ENCODE measurements at regions not wholly inside any gene's neighbourhood (a gene's known extent, or its start where the extent isn't known, plus 50 kb on each side); places are given as distances from the start of the nearest gene placed in this dataset.

GRCh38 chr5:92471861-92472260 is 1088.7 kb upstream of the ARRDC3 start:
- DNase-seq = no peak

GRCh38 chr5:92470770-92471169 is 1087.7 kb upstream of the ARRDC3 start:
- no peak for DNase-seq

- no peak for DNase-seq
These were observed 1085.2 kb upstream of the ARRDC3 start for GRCh38 chr5:92468295-92468694.

- no peak for DNase-seq
These were observed 1084.6 kb upstream of the ARRDC3 start for GRCh38 chr5:92467695-92468094.

- DNase-seq = no peak
These were observed 1077.4 kb upstream of the ARRDC3 start for GRCh38 chr5:92460505-92460904.

- no peak for DNase-seq
These were observed 1076.5 kb upstream of the ARRDC3 start for GRCh38 chr5:92459654-92460053.

GRCh38 chr5:92455011-92455410 is 1071.9 kb upstream of the ARRDC3 start:
- no peak for DNase-seq

- DNase-seq = no peak
These were observed 1061.8 kb upstream of the ARRDC3 start for GRCh38 chr5:92444888-92445287.

GRCh38 chr5:92435781-92436180 is 1052.7 kb upstream of the ARRDC3 start:
- DNase-seq = no peak

GRCh38 chr5:92429646-92430045 is 1046.5 kb upstream of the ARRDC3 start:
- DNase-seq = no peak

- no peak for DNase-seq
These were observed 1045.3 kb upstream of the ARRDC3 start for GRCh38 chr5:92428415-92428814.

- no peak for DNase-seq
These were observed 1041.8 kb upstream of the ARRDC3 start for GRCh38 chr5:92424785-92425426.

GRCh38 chr5:92421942-92422341 is 1038.8 kb upstream of the ARRDC3 start:
- DNase-seq = no peak

GRCh38 chr5:92421196-92421595 is 1038.1 kb upstream of the ARRDC3 start:
- DNase-seq = no peak

- no peak for DNase-seq
These were observed 1036.1 kb upstream of the ARRDC3 start for GRCh38 chr5:92419261-92419660.

GRCh38 chr5:92418341-92418740 is 1035.2 kb upstream of the ARRDC3 start:
- no peak for DNase-seq

GRCh38 chr5:92409134-92409533 is 1026.0 kb upstream of the ARRDC3 start:
- no peak for DNase-seq

- DNase-seq = no peak
These were observed 1020.0 kb upstream of the ARRDC3 start for GRCh38 chr5:92402956-92403702.

GRCh38 chr5:92402045-92402444 is 1018.9 kb upstream of the ARRDC3 start:
- peak; percentile 2 for DNase-seq

GRCh38 chr5:92401492-92401891 is 1018.4 kb upstream of the ARRDC3 start:
- peak; percentile 3 for DNase-seq

- no peak for DNase-seq
These were observed 1011.8 kb upstream of the ARRDC3 start for GRCh38 chr5:92394936-92395335.

GRCh38 chr5:92390657-92391056 is 1007.5 kb upstream of the ARRDC3 start:
- DNase-seq = no peak

GRCh38 chr5:92380069-92380770 is 997.1 kb upstream of the ARRDC3 start:
- peak; percentile 52 for DNase-seq
